GM23338 (cell line): ENCODE measurements at regions not wholly inside any gene's neighbourhood (a gene's known extent, or its start where the extent isn't known, plus 50 kb on each side); places are given as distances from the start of the nearest gene placed in this dataset.

Experiments used
- EZH2 ChIP-seq: fragments of 200-600 bp; sonication (generic); IDR thresholded peaks from one replicate; pipeline ENCODE4 v1.8.0; 2017; ENCODE audit warnings: antibody characterized with exemption, mild to moderate bottlenecking, low read depth; ENCODE audit not compliant: unreplicated experiment
- EZH2phosphoT487 ChIP-seq: fragments of 200-600 bp; sonication (generic); IDR thresholded peaks from one replicate; pipeline ENCODE4 v1.8.1; 2018; ENCODE audit warnings: antibody characterized with exemption; ENCODE audit not compliant: unreplicated experiment
- POLR2AphosphoS5 ChIP-seq: IDR thresholded peaks from 2 replicates; pipeline ENCODE4 v1.6.1; 2016; ENCODE audit warnings: antibody characterized with exemption, low read depth
- TF ChIP-seq, protein P1 (sequence below), 2 experiments: fragments of 200-600 bp in 1 of 2; sonication (generic) in 1 of 2; conservative IDR thresholded peaks; 2 replicates each; pipeline versions ENCODE4 v1.5.1 to v1.6.1; 2016 to 2017; ENCODE audit warnings: antibody characterized with exemption in 2 of 2, low read depth in 2 of 2, mild to moderate bottlenecking in 2 of 2, moderate library complexity in 1 of 2
- TF ChIP-seq, protein P2 (sequence below): IDR thresholded peaks from one replicate; pipeline ENCODE4 v1.6.1; 2018; ENCODE audit warnings: antibody characterized with exemption; ENCODE audit not compliant: unreplicated experiment

DNA sequence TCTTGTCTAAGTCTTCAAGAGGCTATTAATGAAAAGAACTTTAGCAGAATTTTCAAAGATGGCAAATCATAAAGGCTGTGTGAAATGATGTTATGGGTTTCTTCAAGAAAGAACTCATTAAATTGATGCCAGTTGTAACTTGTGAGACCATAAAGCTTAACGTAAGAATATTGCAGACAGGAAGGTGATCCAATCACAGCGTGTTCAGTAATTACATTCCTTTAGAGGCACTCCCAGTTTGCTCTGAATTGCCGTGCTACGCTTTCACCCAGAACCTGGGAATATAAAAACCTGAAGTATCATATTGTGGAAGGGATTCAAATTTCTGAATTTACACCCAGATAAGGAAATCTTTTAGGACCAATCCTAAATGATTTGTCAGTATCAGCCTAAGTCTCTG lies 64.1 kb upstream of the ITGB1 start:
- TF ChIP-seq, protein P1, sequence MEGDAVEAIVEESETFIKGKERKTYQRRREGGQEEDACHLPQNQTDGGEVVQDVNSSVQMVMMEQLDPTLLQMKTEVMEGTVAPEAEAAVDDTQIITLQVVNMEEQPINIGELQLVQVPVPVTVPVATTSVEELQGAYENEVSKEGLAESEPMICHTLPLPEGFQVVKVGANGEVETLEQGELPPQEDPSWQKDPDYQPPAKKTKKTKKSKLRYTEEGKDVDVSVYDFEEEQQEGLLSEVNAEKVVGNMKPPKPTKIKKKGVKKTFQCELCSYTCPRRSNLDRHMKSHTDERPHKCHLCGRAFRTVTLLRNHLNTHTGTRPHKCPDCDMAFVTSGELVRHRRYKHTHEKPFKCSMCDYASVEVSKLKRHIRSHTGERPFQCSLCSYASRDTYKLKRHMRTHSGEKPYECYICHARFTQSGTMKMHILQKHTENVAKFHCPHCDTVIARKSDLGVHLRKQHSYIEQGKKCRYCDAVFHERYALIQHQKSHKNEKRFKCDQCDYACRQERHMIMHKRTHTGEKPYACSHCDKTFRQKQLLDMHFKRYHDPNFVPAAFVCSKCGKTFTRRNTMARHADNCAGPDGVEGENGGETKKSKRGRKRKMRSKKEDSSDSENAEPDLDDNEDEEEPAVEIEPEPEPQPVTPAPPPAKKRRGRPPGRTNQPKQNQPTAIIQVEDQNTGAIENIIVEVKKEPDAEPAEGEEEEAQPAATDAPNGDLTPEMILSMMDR (conservative IDR thresholded peaks at IDR 0.05; ENCODE audit: low read depth in 2 of 2), result no peak
- TF ChIP-seq POLR2AphosphoS5 (no peak), EZH2phosphoT487 (no peak), EZH2 (no peak)
- TF ChIP-seq, protein P2, sequence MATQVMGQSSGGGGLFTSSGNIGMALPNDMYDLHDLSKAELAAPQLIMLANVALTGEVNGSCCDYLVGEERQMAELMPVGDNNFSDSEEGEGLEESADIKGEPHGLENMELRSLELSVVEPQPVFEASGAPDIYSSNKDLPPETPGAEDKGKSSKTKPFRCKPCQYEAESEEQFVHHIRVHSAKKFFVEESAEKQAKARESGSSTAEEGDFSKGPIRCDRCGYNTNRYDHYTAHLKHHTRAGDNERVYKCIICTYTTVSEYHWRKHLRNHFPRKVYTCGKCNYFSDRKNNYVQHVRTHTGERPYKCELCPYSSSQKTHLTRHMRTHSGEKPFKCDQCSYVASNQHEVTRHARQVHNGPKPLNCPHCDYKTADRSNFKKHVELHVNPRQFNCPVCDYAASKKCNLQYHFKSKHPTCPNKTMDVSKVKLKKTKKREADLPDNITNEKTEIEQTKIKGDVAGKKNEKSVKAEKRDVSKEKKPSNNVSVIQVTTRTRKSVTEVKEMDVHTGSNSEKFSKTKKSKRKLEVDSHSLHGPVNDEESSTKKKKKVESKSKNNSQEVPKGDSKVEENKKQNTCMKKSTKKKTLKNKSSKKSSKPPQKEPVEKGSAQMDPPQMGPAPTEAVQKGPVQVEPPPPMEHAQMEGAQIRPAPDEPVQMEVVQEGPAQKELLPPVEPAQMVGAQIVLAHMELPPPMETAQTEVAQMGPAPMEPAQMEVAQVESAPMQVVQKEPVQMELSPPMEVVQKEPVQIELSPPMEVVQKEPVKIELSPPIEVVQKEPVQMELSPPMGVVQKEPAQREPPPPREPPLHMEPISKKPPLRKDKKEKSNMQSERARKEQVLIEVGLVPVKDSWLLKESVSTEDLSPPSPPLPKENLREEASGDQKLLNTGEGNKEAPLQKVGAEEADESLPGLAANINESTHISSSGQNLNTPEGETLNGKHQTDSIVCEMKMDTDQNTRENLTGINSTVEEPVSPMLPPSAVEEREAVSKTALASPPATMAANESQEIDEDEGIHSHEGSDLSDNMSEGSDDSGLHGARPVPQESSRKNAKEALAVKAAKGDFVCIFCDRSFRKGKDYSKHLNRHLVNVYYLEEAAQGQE, result no peak
